ENCODE measurements at regions not wholly inside any gene's neighbourhood (a gene's known extent, or its start where the extent isn't known, plus 50 kb on each side); places are given as distances from the start of the nearest gene placed in this dataset.

GRCh38 chr12:126727218-126728075 lies 1539.5 kb upstream of the TMEM132C start (continued):
- no peak for TF ChIP-seq TBP (IDR thresholded peaks at IDR 0.05; ENCODE audit: low read depth, low read length)
- TF ChIP-seq SIN3A (conservative IDR thresholded peaks at IDR 0.05 in 1 of 2, IDR thresholded peaks at IDR 0.05 in 1 of 2; ENCODE audit: low read depth in 1 of 2, low read length in 2 of 2) = no peak
- no peak for TF ChIP-seq POLR2A (IDR thresholded peaks at IDR 0.05; ENCODE audit: control extremely low read depth in 1 of 2, low read depth in 2 of 2, low read length in 2 of 2)
- no peak for TF ChIP-seq CHD1 (IDR thresholded peaks at IDR 0.05; ENCODE audit: low read depth, low read length)
- TF ChIP-seq BACH1 (IDR thresholded peaks at IDR 0.05; ENCODE audit: low read length) = no peak
- TF ChIP-seq RFX5 (IDR thresholded peaks at IDR 0.05; ENCODE audit: borderline replicate concordance, low read depth, low read length) = no peak
- TF ChIP-seq, protein P1, sequence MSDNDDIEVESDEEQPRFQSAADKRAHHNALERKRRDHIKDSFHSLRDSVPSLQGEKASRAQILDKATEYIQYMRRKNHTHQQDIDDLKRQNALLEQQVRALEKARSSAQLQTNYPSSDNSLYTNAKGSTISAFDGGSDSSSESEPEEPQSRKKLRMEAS (IDR thresholded peaks at IDR 0.05) = peak; percentile 58; the same call in 1 of the 2 replicates
- no peak for TF ChIP-seq CBX5 (IDR thresholded peaks at IDR 0.05; ENCODE audit: low read depth, low read length)
- TF ChIP-seq, protein P2, sequence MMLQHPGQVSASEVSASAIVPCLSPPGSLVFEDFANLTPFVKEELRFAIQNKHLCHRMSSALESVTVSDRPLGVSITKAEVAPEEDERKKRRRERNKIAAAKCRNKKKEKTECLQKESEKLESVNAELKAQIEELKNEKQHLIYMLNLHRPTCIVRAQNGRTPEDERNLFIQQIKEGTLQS (IDR thresholded peaks at IDR 0.05; ENCODE audit: insufficient read depth, low read depth, low read length) = no peak
- no peak for TF ChIP-seq GABPA (IDR thresholded peaks at IDR 0.05; ENCODE audit: borderline replicate concordance, insufficient read depth, low read length)
- no peak for TF ChIP-seq EP300 (IDR thresholded peaks at IDR 0.05; ENCODE audit: borderline replicate concordance in 1 of 2, low read depth in 2 of 2, low read length in 2 of 2)
- no peak for TF ChIP-seq RBBP5 (IDR thresholded peaks at IDR 0.05; ENCODE audit: borderline replicate concordance, low read depth, low read length)
